ENCODE measurements at regions not wholly inside any gene's neighbourhood (a gene's known extent, or its start where the extent isn't known, plus 50 kb on each side); places are given as distances from the start of the nearest gene placed in this dataset.

DNA sequence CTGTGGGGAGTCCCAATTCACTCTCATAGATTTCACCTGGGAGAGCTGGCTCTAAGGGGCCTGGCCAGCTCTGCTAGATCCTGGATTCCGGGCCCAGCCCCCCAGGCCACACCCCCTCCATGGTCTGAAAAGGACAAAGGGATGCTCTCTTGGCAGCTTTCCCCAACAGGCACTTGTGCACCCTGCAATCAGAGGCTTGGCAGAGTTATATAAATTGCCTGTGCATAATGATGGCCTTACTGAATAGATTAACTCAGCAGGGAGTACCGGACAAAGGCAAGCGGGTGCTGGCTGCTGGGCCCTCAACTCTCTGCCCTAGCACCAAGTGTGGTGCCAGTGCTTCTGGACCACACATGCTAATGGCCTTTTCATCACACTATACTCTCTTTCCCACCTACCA lies 461.6 kb downstream of the BUD13 start:
- no peak for TF ChIP-seq CTCF (IDR thresholded peaks at IDR 0.05; ENCODE audit: unreplicated experiment in 3 of 3)
- Mint-ChIP-seq H3K27me3 (ENCODE audit: low read depth) (peaks cover 7% of the 10 kb centered on the region), H3K4me3 (no peak overlapping the region), H3K9me3 (peaks cover under 1% of the 10 kb centered on the region), H3K27ac (no peak overlapping the region), H3K36me3 (ENCODE audit: low read depth) (no peaks in the 10 kb centered on the region), H3K4me1 (peaks cover 38% of the 10 kb centered on the region)

GRCh38 chr11:116310698-116311097 lies 462.1 kb downstream of the BUD13 start:
- Mint-ChIP-seq H3K4me1 (peaks cover 38% of the 10 kb centered on the region), H3K27ac (peak overlapping the region; percentile 12 to 55 (median 26)), H3K36me3 (ENCODE audit: low read depth) (no peaks in the 10 kb centered on the region), H3K9me3 (peaks cover 4% of the 10 kb centered on the region), H3K4me3 (no peak overlapping the region), H3K27me3 (ENCODE audit: low read depth) (peaks cover 7% of the 10 kb centered on the region)
- TF ChIP-seq CTCF (IDR thresholded peaks at IDR 0.05; ENCODE audit: unreplicated experiment in 3 of 3): no peak

DNA sequence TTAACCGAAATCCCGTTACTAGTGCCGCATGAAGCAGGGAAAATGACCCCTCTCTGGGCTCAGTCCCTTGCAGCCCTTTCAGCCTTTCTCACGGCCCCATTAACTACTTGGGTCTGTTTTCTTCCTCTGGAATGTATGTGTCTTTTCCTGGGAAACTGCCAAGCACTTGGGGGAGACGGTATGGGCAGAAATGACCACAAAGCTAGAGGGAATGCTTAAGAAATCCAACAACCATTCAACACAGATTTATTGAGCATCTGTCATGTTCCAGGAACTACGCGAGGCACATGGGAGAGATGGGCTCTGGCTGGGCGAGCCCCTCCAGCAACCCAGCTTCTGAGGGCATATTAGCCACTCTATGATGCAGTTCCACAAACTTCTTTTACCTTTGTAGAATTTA lies 462.6 kb downstream of the BUD13 start:
- Mint-ChIP-seq H3K36me3 (ENCODE audit: low read depth) (no peaks in the 10 kb centered on the region), H3K4me3 (no peak overlapping the region), H3K27me3 (ENCODE audit: low read depth) (peaks cover 12% of the 10 kb centered on the region), H3K9me3 (peaks cover 4% of the 10 kb centered on the region), H3K27ac (peak overlapping the region; percentile 12 to 55 (median 26)), H3K4me1 (peaks cover 38% of the 10 kb centered on the region)
- TF ChIP-seq CTCF (IDR thresholded peaks at IDR 0.05; ENCODE audit: unreplicated experiment in 3 of 3): no peak

DNA sequence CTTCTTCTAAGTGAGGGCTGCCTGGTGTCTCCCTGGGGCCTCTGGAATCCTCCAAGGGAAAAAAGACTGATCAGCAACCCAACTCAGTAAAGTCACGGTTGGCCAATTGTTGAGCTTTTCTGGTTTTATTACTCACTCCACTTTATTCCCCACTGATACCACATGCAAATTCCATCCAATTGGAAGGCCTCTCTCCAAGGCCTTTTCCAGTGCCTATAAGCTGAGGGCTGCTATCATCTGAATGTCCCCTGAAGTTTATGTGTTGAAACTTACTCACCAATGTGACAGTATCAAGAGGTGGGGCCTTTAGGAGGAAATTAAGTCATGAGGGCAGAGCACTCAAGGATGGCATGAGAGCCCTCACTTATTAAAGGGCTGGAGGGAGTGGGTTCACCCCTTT lies 463.3 kb downstream of the BUD13 start:
- H3K27ac Mint-ChIP-seq: no peak overlapping the region
- no peak overlapping the region for H3K4me3 Mint-ChIP-seq
- H3K9me3 Mint-ChIP-seq: peaks cover 6% of the 10 kb centered on the region
- peaks cover 38% of the 10 kb centered on the region for H3K4me1 Mint-ChIP-seq
- no peak for TF ChIP-seq CTCF (IDR thresholded peaks at IDR 0.05; ENCODE audit: unreplicated experiment in 3 of 3)
- no peaks in the 10 kb centered on the region for H3K36me3 Mint-ChIP-seq (ENCODE audit: low read depth)
- peaks cover 14% of the 10 kb centered on the region for H3K27me3 Mint-ChIP-seq (ENCODE audit: low read depth)

- TF ChIP-seq CTCF (IDR thresholded peaks at IDR 0.05; ENCODE audit: unreplicated experiment in 3 of 3): no peak
- peaks cover 7% of the 10 kb centered on the region for H3K27me3 Mint-ChIP-seq (ENCODE audit: low read depth)
- H3K27ac Mint-ChIP-seq: no peak overlapping the region
These were observed 470.0 kb downstream of the BUD13 start for GRCh38 chr11:116302756-116303155.

GRCh38 chr11:116301141-116301540 lies 471.6 kb downstream of the BUD13 start:
- no peak overlapping the region for H3K4me3 Mint-ChIP-seq
- no peaks in the 10 kb centered on the region for H3K4me1 Mint-ChIP-seq
- H3K9me3 Mint-ChIP-seq: peaks cover 4% of the 10 kb centered on the region

More at GRCh38 chr11:116302756-116303155, 470.0 kb downstream of the BUD13 start:
- Mint-ChIP-seq H3K9me3 (peaks cover 6% of the 10 kb centered on the region), H3K4me1 (no peaks in the 10 kb centered on the region), H3K4me3 (no peak overlapping the region), H3K36me3 (ENCODE audit: low read depth) (no peaks in the 10 kb centered on the region)

More at GRCh38 chr11:116301141-116301540, 471.6 kb downstream of the BUD13 start:
- TF ChIP-seq CTCF (IDR thresholded peaks at IDR 0.05; ENCODE audit: unreplicated experiment in 3 of 3): no peak
- no peak overlapping the region for H3K27ac Mint-ChIP-seq
- no peaks in the 10 kb centered on the region for H3K36me3 Mint-ChIP-seq (ENCODE audit: low read depth)
- H3K27me3 Mint-ChIP-seq (ENCODE audit: low read depth): peaks cover 7% of the 10 kb centered on the region
